SK-N-SH (cell line): ENCODE measurements at regions not wholly inside any gene's neighbourhood (a gene's known extent, or its start where the extent isn't known, plus 50 kb on each side); places are given as distances from the start of the nearest gene placed in this dataset.

ENCODE experiments used
- CTCF ChIA-PET: fragments of 300-600, 350-600 bp; formaldehyde crosslinking; extraction: SDS; loops from one replicate; lab custom pipeline; 2021; lab: Yijun Ruan, JAX
- POLR2A ChIA-PET: fragments of 350-600 bp; sonication (Branson Sonifier 250); formaldehyde crosslinking; extraction: SDS; loops from one replicate; lab custom pipeline; 2020; ENCODE audit warnings: antibody characterized with exemption, inconsistent platforms; lab: Yijun Ruan, JAX
- DNase-seq: peaks from one replicate; pipeline ENCODE4 v3.0.0; 2012
- H2AFZ ChIP-seq: fragments of 200-600 bp; sonication (generic); 2 replicates; pipeline ENCODE4 v1.8.1; 2016; ENCODE audit warnings: antibody characterized with exemption, mild to moderate bottlenecking, low read depth
- H3F3A ChIP-seq: fragments of 200-600 bp; sonication (generic); replicated peaks from 2 replicates; pipeline ENCODE3; 2016; ENCODE audit warnings: antibody characterized with exemption, mild to moderate bottlenecking; ENCODE audit not compliant: insufficient read depth
- H3K27ac ChIP-seq, 2 experiments: fragments of 200-500 bp in 1 of 2; fragments of 200-600 bp in 1 of 2; sonication (Bioruptor generic) in 1 of 2; sonication (generic), shearing (Covaris generic) in 1 of 2; 2 replicates each; pipeline versions ENCODE4 v1.5.1 to v1.6.1; 2014 to 2016; ENCODE audit warnings: low read depth in 2 of 2, inconsistent platforms in 1 of 2, low read length in 1 of 2, mild to moderate bottlenecking in 1 of 2, mixed read lengths in 1 of 2
- H3K27me3 ChIP-seq: fragments of 200-600 bp; sonication (generic), shearing (Covaris generic); 2 replicates; pipeline ENCODE4 v1.6.1; 2016; ENCODE audit warnings: mixed run types; ENCODE audit not compliant: insufficient read depth
- H3K36me3 ChIP-seq, 2 experiments: fragments of 200-500 bp in 1 of 2; fragments of 200-600 bp in 1 of 2; sonication (Bioruptor generic) in 1 of 2; sonication (generic) in 1 of 2; replicated peaks in 1 of 2; 2 replicates each; pipeline versions ENCODE3 to v1.5.1; 2014 to 2016; ENCODE audit warnings: low read length in 1 of 2, mild to moderate bottlenecking in 1 of 2; ENCODE audit not compliant: insufficient read depth in 2 of 2, control insufficient read depth in 1 of 2
- H3K4me1 ChIP-seq, 2 experiments: fragments of 200-500 bp in 1 of 2; fragments of 200-600 bp in 1 of 2; sonication (Bioruptor generic) in 1 of 2; sonication (generic), shearing (Covaris generic) in 1 of 2; 2 replicates each; pipeline versions ENCODE4 v1.5.1 to v1.6.1; 2014 to 2016; ENCODE audit warnings: low read depth in 1 of 2, low read length in 1 of 2, mixed run types in 1 of 2; ENCODE audit not compliant: insufficient read depth in 2 of 2, control insufficient read depth in 1 of 2
- H3K4me2 ChIP-seq: fragments of 200-600 bp; sonication (generic), shearing (Covaris generic); 2 replicates; pipeline ENCODE4 v1.6.1; 2017; ENCODE audit warnings: mixed run types
- H3K4me3 ChIP-seq, 2 experiments: fragments of 200-500 bp in 1 of 2; fragments of 200-600 bp in 1 of 2; sonication (Bioruptor generic) in 1 of 2; sonication (generic), shearing (Covaris generic) in 1 of 2; 2 replicates each; pipeline versions ENCODE4 v1.5.1 to v1.8.1; 2014 to 2016; ENCODE audit warnings: low read depth in 2 of 2, inconsistent platforms in 1 of 2, low read length in 1 of 2, mild to moderate bottlenecking in 1 of 2, mixed read lengths in 1 of 2, moderate library complexity in 1 of 2
- H3K79me2 ChIP-seq: fragments of 200-600 bp; sonication (generic); 2 replicates; pipeline ENCODE4 v1.8.1; 2017; ENCODE audit warnings: mild to moderate bottlenecking; ENCODE audit not compliant: insufficient read depth
- H3K9ac ChIP-seq: fragments of 200-600 bp; sonication (generic); 2 replicates; pipeline ENCODE4 v1.6.1; 2017; ENCODE audit warnings: mixed run types
- H3K9me2 ChIP-seq: fragments of 200-600 bp; sonication (generic); 2 replicates; pipeline ENCODE4 v1.6.1; 2017; ENCODE audit warnings: mixed run types
- H3K9me3 ChIP-seq: fragments of 200-600 bp; sonication (generic); 2 replicates; pipeline ENCODE4 v1.6.1; 2017; ENCODE audit warnings: mixed run types, mild to moderate bottlenecking, moderate library complexity
- H4K20me1 ChIP-seq: fragments of 200-600 bp; sonication (generic); 2 replicates; pipeline ENCODE4 v1.6.1; 2017; ENCODE audit warnings: mild to moderate bottlenecking, mixed run types; ENCODE audit not compliant: insufficient read depth
- CHD2 ChIP-seq: fragments of 150-350 bp; IDR thresholded peaks from 2 replicates; pipeline ENCODE4 v1.6.1; 2018; ENCODE audit warnings: low read length; ENCODE audit not compliant: partially characterized antibody
- CTCF ChIP-seq: fragments of 200-600 bp; sonication (generic); IDR thresholded peaks from 2 replicates; pipeline ENCODE4 v1.6.1; 2017; ENCODE audit warnings: antibody characterized with exemption, mild to moderate bottlenecking, moderate library complexity
- ELF1 ChIP-seq: IDR thresholded peaks from 2 replicates; pipeline ENCODE4 v1.4.0; 2012
- EZH2phosphoT487 ChIP-seq: fragments of 200-600 bp; sonication (generic); IDR thresholded peaks from 2 replicates; pipeline ENCODE4 v1.6.1; 2017; ENCODE audit warnings: low read depth, mixed run types, mild to moderate bottlenecking, antibody characterized with exemption, moderate library complexity, borderline replicate concordance
- FOXJ3 ChIP-seq: sonication (generic); formaldehyde crosslinking; IDR thresholded peaks from 2 replicates; pipeline ENCODE4 v1.5.1; 2020; ENCODE audit warnings: mild to moderate bottlenecking, missing genetic modification reagents
- FOXM1 ChIP-seq: IDR thresholded peaks from 2 replicates; pipeline ENCODE4 v1.4.0; 2012; ENCODE audit warnings: low read depth, mild to moderate bottlenecking
- GABPA ChIP-seq: IDR thresholded peaks from 2 replicates; pipeline ENCODE4 v1.4.0; 2012; ENCODE audit warnings: low read depth, mild to moderate bottlenecking
- GATA2 ChIP-seq: sonication (generic); formaldehyde crosslinking; IDR thresholded peaks from 2 replicates; pipeline ENCODE4 v1.5.0; 2020; ENCODE audit warnings: mild to moderate bottlenecking, missing genetic modification reagents
- IRF3 ChIP-seq: fragments of 150-350 bp; IDR thresholded peaks from 2 replicates; pipeline ENCODE4 v1.6.1; 2016; ENCODE audit warnings: mild to moderate bottlenecking, low read depth, low read length
- MEF2A ChIP-seq: IDR thresholded peaks from 2 replicates; pipeline ENCODE4 v1.4.0; 2012; ENCODE audit warnings: low read depth, borderline replicate concordance
- NRF1 ChIP-seq: IDR thresholded peaks from 2 replicates; pipeline ENCODE4 v1.6.1; 2012; ENCODE audit warnings: low read depth, mild to moderate bottlenecking, low read length
- RAD21 ChIP-seq: IDR thresholded peaks from 2 replicates; pipeline ENCODE4 v1.6.1; 2012; ENCODE audit warnings: mild to moderate bottlenecking, low read length
- RCOR1 ChIP-seq: fragments of 150-350 bp; IDR thresholded peaks from 2 replicates; pipeline ENCODE4 v1.6.1; 2017; ENCODE audit warnings: antibody characterized with exemption, low read length
- RFX5 ChIP-seq: IDR thresholded peaks from 2 replicates; pipeline ENCODE4 v1.6.1; 2012; ENCODE audit warnings: mild to moderate bottlenecking, improper control_type of control experiment, low read length
- SIN3A ChIP-seq: IDR thresholded peaks from 2 replicates; pipeline ENCODE4 v1.6.1; 2012; ENCODE audit warnings: low read depth, mild to moderate bottlenecking, low read length, moderate library complexity, borderline replicate concordance
- SMC3 ChIP-seq: IDR thresholded peaks from 2 replicates; pipeline ENCODE4 v1.6.1; 2012; ENCODE audit warnings: low read depth, low read length, improper control_type of control experiment
- TAF1 ChIP-seq: IDR thresholded peaks from 2 replicates; pipeline ENCODE4 v1.6.1; 2012; ENCODE audit warnings: low read depth, mild to moderate bottlenecking, low read length, moderate library complexity, borderline replicate concordance
- TCF12 ChIP-seq: IDR thresholded peaks from 2 replicates; pipeline ENCODE4 v1.4.0; 2012
- TEAD4 ChIP-seq: IDR thresholded peaks from 2 replicates; pipeline ENCODE4 v1.4.0; 2012; ENCODE audit warnings: mild to moderate bottlenecking, borderline replicate concordance; ENCODE audit not compliant: insufficient read depth
- USF2 ChIP-seq: fragments of 150-350 bp; IDR thresholded peaks from 2 replicates; pipeline ENCODE4 v1.6.1; 2017; ENCODE audit warnings: antibody characterized with exemption, low read length, low read depth, borderline replicate concordance
- WGBS: methylation state at CpG from one replicate; pipeline ENCODE4 v1.1.6; 2017; ENCODE audit warnings: low lambda C conversion rate; 5-methylcytosine and 5-hydroxymethylcytosine counted together
- TF ChIP-seq, protein P1 (sequence below): IDR thresholded peaks from 2 replicates; pipeline ENCODE4 v1.4.0; 2012; ENCODE audit warnings: low read depth
- TF ChIP-seq, protein P2 (sequence below): IDR thresholded peaks from 2 replicates; pipeline ENCODE4 v1.6.1; 2012; ENCODE audit warnings: mild to moderate bottlenecking, low read depth, low read length, moderate library complexity

- H4K20me1 ChIP-seq = no peaks in the 10 kb centered on the region
- POLR2A ChIA-PET = no interaction called here
- DNase-seq = no peak
- 64% methylated on average over 4 of the region's 4 CpGs for WGBS
- no peak overlapping the region for H3K27ac ChIP-seq
- no peaks in the 10 kb centered on the region for H3K4me1 ChIP-seq
- H3K79me2 ChIP-seq = no peaks in the 10 kb centered on the region
- H3K27me3 ChIP-seq = no peaks in the 10 kb centered on the region; the same call in 1 of the 2 replicates
- no peaks in the 10 kb centered on the region for H3K36me3 ChIP-seq
- no peak overlapping the region for H2AFZ ChIP-seq
- no peak overlapping the region for H3K4me3 ChIP-seq
- CTCF ChIA-PET = no interaction called here
- H3K9ac ChIP-seq = no peak overlapping the region
- no peak overlapping the region for H3K4me2 ChIP-seq
- no peak for TF ChIP-seq CTCF
- TF ChIP-seq TEAD4 = no peak
- TF ChIP-seq NRF1 = no peak
- TF ChIP-seq USF2 = no peak
- no peak for TF ChIP-seq FOXM1
- no peak for TF ChIP-seq EZH2phosphoT487
- no peak for TF ChIP-seq RCOR1
- TF ChIP-seq CHD2 = no peak
- TF ChIP-seq TCF12 = no peak
- TF ChIP-seq FOXJ3 (CRISPR knock-in tag) = no peak
- TF ChIP-seq RFX5 = no peak
- TF ChIP-seq GABPA = no peak
- no peak for TF ChIP-seq GATA2 (CRISPR knock-in tag)
- TF ChIP-seq, protein P1, sequence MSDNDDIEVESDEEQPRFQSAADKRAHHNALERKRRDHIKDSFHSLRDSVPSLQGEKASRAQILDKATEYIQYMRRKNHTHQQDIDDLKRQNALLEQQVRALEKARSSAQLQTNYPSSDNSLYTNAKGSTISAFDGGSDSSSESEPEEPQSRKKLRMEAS = no peak
- TF ChIP-seq ELF1 = no peak
- H3K9me2 ChIP-seq = no peaks in the 10 kb centered on the region
- no peaks in the 10 kb centered on the region for H3K9me3 ChIP-seq
- no peaks in the 10 kb centered on the region for H3F3A ChIP-seq
Observed at GRCh38 chr2:204365811-204366210, 179.5 kb upstream of the PARD3B start.

DNA sequence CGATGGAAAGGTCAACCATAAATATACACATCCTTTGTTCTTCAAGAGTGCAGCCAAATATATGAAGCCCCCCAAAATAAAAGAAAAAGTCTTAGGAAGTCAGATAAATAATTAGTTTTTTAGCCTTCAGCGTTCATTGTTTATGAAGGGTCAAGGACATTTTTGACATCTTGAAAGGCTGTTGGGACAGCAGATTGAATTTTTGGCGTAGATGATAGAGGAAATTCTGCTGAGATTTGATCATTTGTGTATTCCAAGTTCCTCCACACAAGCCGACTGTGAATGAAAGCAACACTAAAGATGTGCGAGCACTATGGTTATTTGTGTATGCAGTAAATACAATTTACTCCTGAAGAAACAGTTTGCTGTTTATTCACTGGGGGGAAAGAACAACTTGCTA is 177.8 kb upstream of the PARD3B start:
- Histone ChIP-seq H3K27me3 (no peaks in the 10 kb centered on the region; the same call in 1 of the 2 replicates), H3K4me2 (no peak overlapping the region), H3K9me3 (no peaks in the 10 kb centered on the region), H4K20me1 (no peaks in the 10 kb centered on the region), H3K9me2 (no peaks in the 10 kb centered on the region), H3F3A (no peaks in the 10 kb centered on the region), H3K27ac (no peak overlapping the region), H3K4me3 (no peak overlapping the region), H3K9ac (no peak overlapping the region), H3K79me2 (no peaks in the 10 kb centered on the region), H3K4me1 (no peaks in the 10 kb centered on the region), H2AFZ (no peak overlapping the region), H3K36me3 (no peaks in the 10 kb centered on the region)
- WGBS = 67% methylated on average over 5 of the region's 5 CpGs
- ChIA-PET CTCF (no interaction called here), POLR2A (no interaction called here)
- no peak for DNase-seq
- TF ChIP-seq RCOR1 = no peak
- TF ChIP-seq SIN3A = no peak
- TF ChIP-seq, protein P2, sequence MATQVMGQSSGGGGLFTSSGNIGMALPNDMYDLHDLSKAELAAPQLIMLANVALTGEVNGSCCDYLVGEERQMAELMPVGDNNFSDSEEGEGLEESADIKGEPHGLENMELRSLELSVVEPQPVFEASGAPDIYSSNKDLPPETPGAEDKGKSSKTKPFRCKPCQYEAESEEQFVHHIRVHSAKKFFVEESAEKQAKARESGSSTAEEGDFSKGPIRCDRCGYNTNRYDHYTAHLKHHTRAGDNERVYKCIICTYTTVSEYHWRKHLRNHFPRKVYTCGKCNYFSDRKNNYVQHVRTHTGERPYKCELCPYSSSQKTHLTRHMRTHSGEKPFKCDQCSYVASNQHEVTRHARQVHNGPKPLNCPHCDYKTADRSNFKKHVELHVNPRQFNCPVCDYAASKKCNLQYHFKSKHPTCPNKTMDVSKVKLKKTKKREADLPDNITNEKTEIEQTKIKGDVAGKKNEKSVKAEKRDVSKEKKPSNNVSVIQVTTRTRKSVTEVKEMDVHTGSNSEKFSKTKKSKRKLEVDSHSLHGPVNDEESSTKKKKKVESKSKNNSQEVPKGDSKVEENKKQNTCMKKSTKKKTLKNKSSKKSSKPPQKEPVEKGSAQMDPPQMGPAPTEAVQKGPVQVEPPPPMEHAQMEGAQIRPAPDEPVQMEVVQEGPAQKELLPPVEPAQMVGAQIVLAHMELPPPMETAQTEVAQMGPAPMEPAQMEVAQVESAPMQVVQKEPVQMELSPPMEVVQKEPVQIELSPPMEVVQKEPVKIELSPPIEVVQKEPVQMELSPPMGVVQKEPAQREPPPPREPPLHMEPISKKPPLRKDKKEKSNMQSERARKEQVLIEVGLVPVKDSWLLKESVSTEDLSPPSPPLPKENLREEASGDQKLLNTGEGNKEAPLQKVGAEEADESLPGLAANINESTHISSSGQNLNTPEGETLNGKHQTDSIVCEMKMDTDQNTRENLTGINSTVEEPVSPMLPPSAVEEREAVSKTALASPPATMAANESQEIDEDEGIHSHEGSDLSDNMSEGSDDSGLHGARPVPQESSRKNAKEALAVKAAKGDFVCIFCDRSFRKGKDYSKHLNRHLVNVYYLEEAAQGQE = no peak
- no peak for TF ChIP-seq RAD21
- TF ChIP-seq, protein P1 = no peak
- no peak for TF ChIP-seq TEAD4
- no peak for TF ChIP-seq MEF2A
- no peak for TF ChIP-seq IRF3
- no peak for TF ChIP-seq GABPA
- no peak for TF ChIP-seq GATA2 (CRISPR knock-in tag)
- no peak for TF ChIP-seq SMC3
- TF ChIP-seq TAF1 = no peak
